ENCODE measurements at regions not wholly inside any gene's neighbourhood (a gene's known extent, or its start where the extent isn't known, plus 50 kb on each side); places are given as distances from the start of the nearest gene placed in this dataset.

GRCh38 chrX:46447384-46447783 lies 97.8 kb downstream of the ZNF674 start:
- ATAC-seq: no peak

GRCh38 chrX:46446727-46447378 lies 98.4 kb downstream of the ZNF674 start:
- ATAC-seq: peak; percentile 95 to 97

- no peak for ATAC-seq
Measured at GRCh38 chrX:46444011-46444410, 101.2 kb downstream of the ZNF674 start.

- no peak for ATAC-seq
Measured at GRCh38 chrX:46436744-46437143, 108.5 kb downstream of the ZNF674 start.

- ATAC-seq: no peak
Measured at GRCh38 chrX:46433892-46434291, 111.3 kb downstream of the ZNF674 start.

GRCh38 chrX:46408553-46409407 lies 136.4 kb downstream of the ZNF674 start:
- no peak for ATAC-seq

- no peak for ATAC-seq
Measured at GRCh38 chrX:46407753-46408130, 137.5 kb downstream of the ZNF674 start.

GRCh38 chrX:46407036-46407752 lies 138.0 kb downstream of the ZNF674 start:
- no peak for ATAC-seq

GRCh38 chrX:46404774-46405173 lies 140.4 kb downstream of the ZNF674 start:
- ATAC-seq: no peak

GRCh38 chrX:46400530-46401443 lies 144.4 kb downstream of the ZNF674 start:
- no peak for ATAC-seq

GRCh38 chrX:46398874-46399273 lies 146.3 kb downstream of the ZNF674 start:
- ATAC-seq: no peak

GRCh38 chrX:46398126-46398525 lies 147.1 kb downstream of the ZNF674 start:
- ATAC-seq: no peak

GRCh38 chrX:46386511-46386910 lies 158.7 kb downstream of the ZNF674 start:
- no peak for ATAC-seq

- no peak for ATAC-seq
Measured at GRCh38 chrX:46383006-46383405, 162.2 kb downstream of the ZNF674 start.

- no peak for ATAC-seq
Measured at GRCh38 chrX:46382595-46382994, 162.6 kb downstream of the ZNF674 start.

GRCh38 chrX:46381630-46382029 lies 163.6 kb downstream of the ZNF674 start:
- peak in 1 of 2 donors; percentile 53 for ATAC-seq

- ATAC-seq: no peak
Measured at GRCh38 chrX:46380148-46380752, 165.0 kb downstream of the ZNF674 start.

GRCh38 chrX:46376246-46376885 lies 168.9 kb downstream of the ZNF674 start:
- peak; percentile 53 to 91 for ATAC-seq

GRCh38 chrX:46375831-46376230 lies 169.4 kb downstream of the ZNF674 start:
- no peak for ATAC-seq

- ATAC-seq: no peak
Measured at GRCh38 chrX:46374371-46374770, 170.8 kb downstream of the ZNF674 start.

GRCh38 chrX:46367491-46367890 lies 177.7 kb downstream of the ZNF674 start:
- no peak for ATAC-seq
